GM12874 (cell line): ENCODE measurements at regions not wholly inside any gene's neighbourhood (a gene's known extent, or its start where the extent isn't known, plus 50 kb on each side); places are given as distances from the start of the nearest gene placed in this dataset.

Experiments
- TF ChIP-seq, protein P1 (sequence below): IDR thresholded peaks from 2 replicates; pipeline ENCODE4 v1.5.1; 2011; ENCODE audit warnings: low read depth, mild to moderate bottlenecking, control low read depth, low read length, moderate library complexity; ENCODE audit not compliant: insufficient read depth

DNA sequence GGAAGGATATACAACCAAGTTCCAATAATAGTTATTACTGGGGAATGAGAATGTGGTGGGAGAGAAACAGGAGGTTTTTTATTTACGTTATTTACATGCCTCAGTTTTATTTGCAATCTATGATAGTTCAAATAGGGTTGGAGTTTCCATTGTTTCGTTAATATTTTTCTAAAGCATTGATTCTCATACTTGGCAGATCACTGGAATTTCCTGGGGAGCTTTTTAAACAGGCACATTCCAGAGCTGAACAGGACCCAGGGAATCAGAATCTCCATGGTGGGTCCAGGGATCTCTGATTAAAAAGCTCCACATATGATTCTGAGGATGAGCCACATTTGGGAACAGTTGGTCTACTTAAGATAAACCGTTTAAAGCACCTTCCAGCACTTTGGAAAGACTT, 123.9 kb downstream of the IL20RB start:
- TF ChIP-seq, protein P1, sequence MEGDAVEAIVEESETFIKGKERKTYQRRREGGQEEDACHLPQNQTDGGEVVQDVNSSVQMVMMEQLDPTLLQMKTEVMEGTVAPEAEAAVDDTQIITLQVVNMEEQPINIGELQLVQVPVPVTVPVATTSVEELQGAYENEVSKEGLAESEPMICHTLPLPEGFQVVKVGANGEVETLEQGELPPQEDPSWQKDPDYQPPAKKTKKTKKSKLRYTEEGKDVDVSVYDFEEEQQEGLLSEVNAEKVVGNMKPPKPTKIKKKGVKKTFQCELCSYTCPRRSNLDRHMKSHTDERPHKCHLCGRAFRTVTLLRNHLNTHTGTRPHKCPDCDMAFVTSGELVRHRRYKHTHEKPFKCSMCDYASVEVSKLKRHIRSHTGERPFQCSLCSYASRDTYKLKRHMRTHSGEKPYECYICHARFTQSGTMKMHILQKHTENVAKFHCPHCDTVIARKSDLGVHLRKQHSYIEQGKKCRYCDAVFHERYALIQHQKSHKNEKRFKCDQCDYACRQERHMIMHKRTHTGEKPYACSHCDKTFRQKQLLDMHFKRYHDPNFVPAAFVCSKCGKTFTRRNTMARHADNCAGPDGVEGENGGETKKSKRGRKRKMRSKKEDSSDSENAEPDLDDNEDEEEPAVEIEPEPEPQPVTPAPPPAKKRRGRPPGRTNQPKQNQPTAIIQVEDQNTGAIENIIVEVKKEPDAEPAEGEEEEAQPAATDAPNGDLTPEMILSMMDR: no peak

DNA sequence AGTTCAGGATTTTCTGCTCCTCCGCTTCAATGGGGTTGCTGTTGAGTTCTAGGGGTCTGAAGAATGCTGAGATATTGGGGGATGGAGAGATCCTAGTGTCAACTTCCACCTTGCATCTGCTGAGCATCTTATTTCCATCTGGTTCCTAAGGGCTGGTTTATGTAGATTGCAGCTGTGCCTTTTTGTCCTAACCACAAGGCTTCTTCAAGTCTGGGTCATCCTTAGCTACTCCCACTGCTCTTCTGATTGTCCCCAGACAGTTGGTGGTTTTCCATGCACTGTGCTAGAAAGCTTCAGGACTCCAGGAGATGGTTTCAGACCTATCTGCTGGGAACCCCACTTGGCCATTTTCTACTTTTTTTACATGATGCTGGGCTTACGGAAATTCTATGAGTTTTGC, 125.0 kb downstream of the IL20RB start:
- TF ChIP-seq, protein P1: no peak

DNA sequence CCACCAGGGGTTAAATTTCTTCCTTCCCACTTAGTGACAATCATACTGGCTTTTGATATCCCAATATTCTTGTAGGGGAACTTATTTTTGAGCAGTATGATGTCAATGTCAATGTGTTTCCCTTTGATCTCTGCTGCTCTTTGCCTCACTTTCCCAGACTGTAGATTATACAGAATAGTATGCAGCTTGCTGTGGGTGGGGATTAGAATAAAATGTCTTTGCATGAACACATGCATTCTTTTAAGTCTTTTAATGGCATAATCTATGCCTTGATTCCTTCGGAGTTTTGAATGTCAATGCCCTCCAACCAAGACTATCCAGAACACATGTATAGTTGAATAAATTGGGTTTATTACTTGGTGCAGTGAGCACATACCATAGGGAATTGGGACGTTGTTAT, 125.5 kb downstream of the IL20RB start:
- TF ChIP-seq, protein P1: no peak

DNA sequence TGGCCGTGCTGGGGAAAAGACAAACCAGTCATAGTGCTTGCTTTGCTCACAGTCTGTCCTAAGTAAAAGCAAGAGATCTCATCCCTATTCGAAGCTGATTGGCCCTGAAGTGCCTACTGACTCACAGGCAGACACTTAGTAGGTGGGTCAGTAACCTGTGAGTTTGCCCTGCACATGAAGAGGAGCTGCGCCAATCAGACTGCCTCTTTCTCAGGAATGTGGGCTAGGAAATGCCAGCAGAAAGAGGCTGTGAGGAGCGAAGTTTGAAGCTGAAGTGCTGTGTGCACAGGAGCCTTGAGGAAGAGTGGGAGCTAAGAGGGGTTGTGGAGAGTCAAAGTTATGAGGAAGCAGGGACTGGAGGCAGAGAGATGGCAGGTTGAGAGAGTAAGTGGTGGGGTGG, 126.8 kb downstream of the IL20RB start:
- TF ChIP-seq, protein P1: no peak

DNA sequence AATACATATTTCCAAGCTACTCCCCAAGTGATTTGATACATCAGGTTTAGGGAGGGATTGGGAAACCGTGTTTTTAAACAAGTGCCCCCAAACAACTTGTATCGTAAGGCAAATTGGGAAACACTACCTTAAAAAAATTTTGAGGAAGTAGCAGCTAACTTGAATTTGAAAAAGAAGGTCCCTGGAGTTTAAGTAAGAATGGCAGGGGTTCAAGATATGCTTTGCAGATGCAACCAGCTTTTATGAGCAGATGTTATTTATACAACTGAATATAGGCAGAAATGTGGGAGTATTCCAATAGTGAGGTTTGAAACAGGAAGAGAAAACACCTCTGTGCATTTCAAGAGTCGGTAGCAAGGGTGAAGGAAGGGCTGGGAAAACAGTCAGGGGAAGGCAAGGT, 139.6 kb downstream of the IL20RB start:
- TF ChIP-seq, protein P1: no peak

DNA sequence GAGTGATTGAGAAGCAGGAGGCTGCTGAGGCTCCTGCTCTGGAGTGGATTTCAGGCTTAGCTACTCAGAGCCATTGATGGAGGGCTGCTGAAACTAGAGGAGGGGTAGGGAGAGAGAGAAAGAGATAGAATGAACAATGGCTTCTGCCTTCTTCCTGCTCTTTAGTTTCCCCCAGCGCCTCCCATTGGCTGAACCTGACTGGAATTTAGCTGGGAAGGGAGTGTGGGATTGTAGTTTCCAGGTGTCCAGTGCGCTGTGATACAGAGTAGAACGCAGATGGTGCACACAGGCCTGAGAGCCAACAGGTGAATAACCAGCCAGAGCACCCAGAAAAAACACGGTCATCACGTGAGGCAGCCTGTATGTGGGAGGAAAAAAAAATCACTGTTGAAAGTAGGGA, 140.1 kb downstream of the IL20RB start:
- TF ChIP-seq, protein P1: no peak

DNA sequence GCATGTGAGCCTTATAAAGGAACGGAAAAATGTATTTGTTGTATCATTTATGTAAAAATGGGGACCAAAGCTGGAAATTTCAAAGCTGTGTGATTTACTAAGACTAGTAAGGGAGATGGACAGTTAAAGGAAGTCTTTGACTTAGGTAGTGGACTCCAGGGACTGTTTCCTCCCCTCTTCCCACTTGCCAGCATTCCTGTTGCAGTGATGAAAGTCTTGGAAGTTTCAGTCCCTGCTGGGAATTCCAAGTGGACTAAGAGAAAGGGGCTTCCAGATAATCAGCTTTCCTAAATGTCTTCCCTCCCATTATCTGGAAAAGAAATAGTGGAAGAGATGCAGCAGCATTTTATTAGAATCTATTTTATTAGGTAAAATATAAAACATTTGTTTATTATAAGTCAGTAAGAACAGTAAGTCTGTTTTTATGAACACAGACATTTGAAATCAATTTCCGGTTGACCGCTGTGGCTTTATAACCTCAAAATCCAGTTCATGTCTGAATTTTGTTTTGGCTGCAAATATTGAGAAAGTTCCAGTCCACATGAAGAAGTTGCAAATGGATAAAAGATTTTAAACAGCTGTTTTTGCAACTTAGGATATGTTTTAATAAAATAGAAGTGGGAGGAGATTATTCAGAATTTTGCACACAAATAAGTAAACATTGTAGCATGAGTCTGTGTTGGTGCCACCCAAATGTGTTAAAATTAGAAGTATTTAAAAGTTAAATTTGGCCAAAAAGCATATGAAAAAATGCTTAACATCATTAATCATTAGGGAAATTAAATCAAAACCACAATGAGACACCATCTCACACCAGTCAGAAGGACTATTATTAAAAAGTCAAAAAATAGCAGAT, 141.8 kb downstream of the IL20RB start:
- TF ChIP-seq, protein P1: no peak
